Dermis blood vessel endothelial cell (primary cell): ENCODE measurements at regions not wholly inside any gene's neighbourhood (a gene's known extent, or its start where the extent isn't known, plus 50 kb on each side); places are given as distances from the start of the nearest gene placed in this dataset.
"Not testable (repeated sequence)": the region's sequence is repeated elsewhere in the genome, so short reads cannot be mapped to it uniquely, and the experiment has no call there.

Source experiments
- DNase-seq: peaks from one replicate; pipeline ENCODE4 v3.0.0; 2010

GRCh38 chr3:177802151-177802900 lies 605.0 kb upstream of the TBL1XR1 start:
- DNase-seq, result no peak

- DNase-seq, result no peak
These were observed 606.2 kb upstream of the TBL1XR1 start for GRCh38 chr3:177803500-177803899.

GRCh38 chr3:177804032-177804431 lies 606.8 kb upstream of the TBL1XR1 start:
- no peak for DNase-seq

GRCh38 chr3:177804646-177805045 lies 607.4 kb upstream of the TBL1XR1 start:
- DNase-seq, result no peak

GRCh38 chr3:177807150-177807875 lies 610.0 kb upstream of the TBL1XR1 start:
- no peak for DNase-seq

- not testable (repeated sequence) for DNase-seq
These were observed 611.7 kb upstream of the TBL1XR1 start for GRCh38 chr3:177808928-177809478.

GRCh38 chr3:177810162-177810623 lies 612.9 kb upstream of the TBL1XR1 start:
- DNase-seq, result peak; percentile 77

DNA sequence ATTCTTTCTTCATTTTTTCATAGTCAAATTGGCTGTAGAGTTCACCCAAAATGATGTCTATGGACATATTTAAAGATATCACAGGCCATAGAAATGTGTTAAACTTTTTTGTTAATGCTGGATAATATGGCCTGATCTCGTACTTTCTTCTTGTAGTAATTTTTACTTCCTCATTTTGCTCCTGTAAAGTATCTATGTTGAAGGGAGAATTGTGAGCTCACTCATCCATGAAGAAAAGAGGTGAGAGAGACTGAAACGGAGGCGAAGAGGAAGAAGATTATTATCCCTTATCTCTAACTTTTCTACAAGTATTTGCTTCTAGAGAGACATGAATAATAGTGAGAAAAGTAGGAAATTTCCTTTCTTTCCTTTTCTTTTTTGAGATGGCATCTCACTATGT lies 613.8 kb upstream of the TBL1XR1 start:
- DNase-seq, result no peak

DNA sequence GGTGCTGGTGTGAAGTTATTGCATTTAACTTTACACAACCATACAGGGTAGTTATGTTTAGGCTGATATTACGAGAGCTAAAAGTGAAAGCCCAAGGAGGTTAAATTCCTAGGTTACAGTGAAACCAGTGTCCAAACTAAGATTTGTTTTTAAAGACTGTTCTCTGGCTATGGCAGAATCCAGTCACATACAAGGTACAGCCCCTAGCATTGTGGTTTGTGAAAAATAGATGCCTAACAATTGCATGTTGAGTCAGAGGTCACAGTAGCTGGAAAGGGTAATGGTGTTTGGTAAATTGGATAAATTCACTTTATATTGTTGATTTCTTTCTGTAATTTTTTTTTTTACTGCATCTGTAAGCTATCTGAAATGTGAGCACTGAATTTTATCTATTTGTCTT lies 614.6 kb upstream of the TBL1XR1 start:
- DNase-seq, result no peak

GRCh38 chr3:177812492-177812891 lies 615.2 kb upstream of the TBL1XR1 start:
- no peak for DNase-seq

- peak; percentile 94 for DNase-seq
These were observed 616.0 kb upstream of the TBL1XR1 start for GRCh38 chr3:177813322-177813721.

GRCh38 chr3:177816667-177817208 lies 619.5 kb upstream of the TBL1XR1 start:
- DNase-seq, result peak; percentile 91

DNA sequence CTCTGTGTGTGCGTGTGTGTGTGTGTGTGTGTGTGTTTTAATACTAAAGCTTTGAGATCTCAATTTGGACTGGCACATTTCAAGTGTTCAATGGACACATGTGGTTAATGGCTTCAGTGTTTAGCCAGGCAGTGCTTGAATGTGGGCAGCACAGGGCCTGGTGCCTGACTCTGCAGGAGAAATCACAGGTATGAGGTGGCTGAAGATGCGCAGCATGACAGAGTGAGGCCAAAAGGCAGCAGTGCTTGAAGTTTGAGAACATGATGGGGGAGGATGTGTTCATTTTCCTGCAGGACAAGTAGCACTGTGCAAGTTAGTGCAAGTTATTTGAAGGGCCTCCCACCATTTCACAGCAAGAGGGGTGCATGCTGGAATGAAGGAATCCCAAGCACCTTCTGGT lies 620.5 kb upstream of the TBL1XR1 start:
- DNase-seq, result no peak

- peak; percentile 66 for DNase-seq
These were observed 621.5 kb upstream of the TBL1XR1 start for GRCh38 chr3:177818712-177819240.

DNA sequence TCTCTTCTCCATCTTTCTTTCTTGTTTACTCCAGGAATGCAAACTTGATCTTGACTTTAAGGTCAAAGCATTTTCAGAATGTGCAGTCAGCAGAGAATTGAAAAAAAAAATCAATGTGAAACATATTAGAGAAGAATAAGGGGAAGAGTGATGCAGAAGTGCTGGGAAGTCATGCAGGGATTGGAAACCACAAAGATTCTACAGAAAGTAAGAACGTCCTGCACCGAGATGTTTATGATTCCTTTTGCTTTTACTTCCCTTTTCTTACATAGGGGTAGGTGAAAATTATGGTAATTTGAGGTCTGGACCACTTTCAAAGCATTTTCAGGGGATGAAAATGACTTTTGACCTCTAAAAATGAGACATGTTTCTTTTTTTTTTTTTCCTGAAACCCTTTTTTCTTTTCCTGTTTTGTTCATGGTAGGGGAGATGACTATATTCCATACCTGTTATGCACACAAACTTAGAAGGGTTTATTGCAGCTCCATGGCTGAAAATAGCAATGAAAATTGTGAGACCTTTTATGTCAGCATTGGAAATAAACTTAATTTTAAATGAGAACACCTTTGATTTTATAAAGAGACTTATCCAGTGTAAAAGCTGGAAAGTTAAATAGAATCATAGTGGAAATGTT lies 623.5 kb upstream of the TBL1XR1 start:
- DNase-seq, result no peak

DNA sequence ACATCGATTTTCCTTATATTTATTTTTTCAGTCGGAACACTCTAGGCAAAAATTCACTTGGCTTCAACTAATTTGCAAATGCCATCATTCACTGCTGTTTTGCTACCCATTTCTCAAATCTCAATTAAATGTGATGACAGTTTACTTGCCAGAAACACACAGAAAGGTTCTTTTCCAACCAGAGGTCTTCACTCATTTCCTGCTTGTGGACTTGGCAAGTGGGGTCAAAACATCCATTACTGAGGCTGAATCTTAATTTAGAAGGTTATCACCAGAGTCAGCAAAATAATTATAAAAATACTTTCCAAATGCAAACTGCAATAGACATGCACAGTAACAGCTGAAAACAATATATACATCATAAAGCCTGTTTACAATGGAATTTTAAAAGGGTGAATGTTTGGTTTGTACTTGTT lies 625.4 kb upstream of the TBL1XR1 start:
- DNase-seq, result no peak

DNA sequence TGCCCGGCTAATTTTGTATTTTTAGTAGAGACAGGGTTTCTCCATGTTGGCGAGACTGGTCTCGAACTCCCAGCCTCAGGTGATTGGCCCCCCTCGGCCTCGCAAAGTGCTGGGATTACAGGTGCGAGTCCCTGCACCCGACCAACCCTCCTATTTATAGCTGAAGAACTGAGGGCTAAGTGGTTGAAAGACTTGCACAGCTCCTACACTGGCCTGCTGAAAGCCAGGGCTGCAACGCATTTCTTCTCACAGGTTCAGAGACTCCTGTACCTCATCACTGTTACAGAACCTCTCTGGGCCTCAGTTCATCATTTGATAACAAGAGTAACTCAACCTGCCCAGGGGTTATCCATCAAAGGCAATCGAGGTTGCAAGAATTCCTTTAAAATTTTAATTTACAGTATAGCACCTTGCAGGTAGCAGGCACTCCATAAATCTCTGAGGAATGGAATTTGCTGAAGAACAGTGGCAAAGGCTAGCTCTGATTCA lies 626.5 kb upstream of the TBL1XR1 start:
- no peak for DNase-seq

DNA sequence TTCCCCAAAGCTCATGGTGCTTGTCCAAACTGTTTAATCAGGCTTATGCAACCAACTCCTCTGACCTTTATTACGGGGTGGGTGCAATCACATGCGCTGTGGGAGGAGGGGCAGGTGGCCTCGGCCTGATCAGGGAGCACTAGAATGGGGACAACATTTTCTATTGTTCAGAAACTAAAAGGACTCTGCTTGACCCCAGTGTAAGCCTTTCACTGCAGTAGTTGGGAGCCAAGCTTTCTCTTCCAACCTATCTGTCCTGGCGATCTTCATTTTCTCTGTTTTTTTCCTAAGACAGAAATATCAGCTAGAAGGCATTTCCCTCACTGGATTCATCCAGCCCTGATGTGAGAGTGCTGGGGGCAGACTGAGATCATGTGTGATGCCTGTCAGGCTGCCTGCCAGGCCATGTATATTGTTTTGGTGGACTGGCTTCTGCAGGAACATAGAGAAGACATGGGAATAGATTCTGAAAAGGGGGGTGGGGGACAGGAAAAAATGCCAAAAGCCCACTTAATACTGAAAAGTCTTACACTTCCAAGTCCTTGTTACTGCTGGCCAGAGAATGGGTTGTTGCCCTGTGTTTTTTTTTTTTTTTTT lies 627.0 kb upstream of the TBL1XR1 start:
- peak; percentile 77 for DNase-seq

DNA sequence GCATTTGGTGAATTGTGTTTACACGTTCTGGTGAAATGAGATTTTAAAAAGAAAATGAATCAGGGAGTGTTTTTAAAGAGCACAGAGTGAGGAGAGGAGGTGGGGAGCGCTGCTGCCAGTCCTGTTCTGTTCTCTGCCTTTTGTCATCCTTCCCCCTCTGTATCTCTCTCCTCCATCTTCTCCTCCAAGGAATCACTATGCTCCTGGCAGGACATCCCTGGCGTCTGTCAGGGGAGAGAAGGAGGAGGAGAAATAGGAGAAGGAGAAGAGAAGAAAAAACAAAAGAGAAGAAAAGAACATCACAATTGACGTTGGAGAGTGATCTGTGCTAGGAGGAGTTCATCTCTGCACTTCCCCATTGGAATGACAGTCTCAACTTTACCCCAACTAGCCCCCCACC lies 627.6 kb upstream of the TBL1XR1 start:
- DNase-seq, result no peak

- DNase-seq, result no peak
These were observed 629.0 kb upstream of the TBL1XR1 start for GRCh38 chr3:177826253-177826652.

DNA sequence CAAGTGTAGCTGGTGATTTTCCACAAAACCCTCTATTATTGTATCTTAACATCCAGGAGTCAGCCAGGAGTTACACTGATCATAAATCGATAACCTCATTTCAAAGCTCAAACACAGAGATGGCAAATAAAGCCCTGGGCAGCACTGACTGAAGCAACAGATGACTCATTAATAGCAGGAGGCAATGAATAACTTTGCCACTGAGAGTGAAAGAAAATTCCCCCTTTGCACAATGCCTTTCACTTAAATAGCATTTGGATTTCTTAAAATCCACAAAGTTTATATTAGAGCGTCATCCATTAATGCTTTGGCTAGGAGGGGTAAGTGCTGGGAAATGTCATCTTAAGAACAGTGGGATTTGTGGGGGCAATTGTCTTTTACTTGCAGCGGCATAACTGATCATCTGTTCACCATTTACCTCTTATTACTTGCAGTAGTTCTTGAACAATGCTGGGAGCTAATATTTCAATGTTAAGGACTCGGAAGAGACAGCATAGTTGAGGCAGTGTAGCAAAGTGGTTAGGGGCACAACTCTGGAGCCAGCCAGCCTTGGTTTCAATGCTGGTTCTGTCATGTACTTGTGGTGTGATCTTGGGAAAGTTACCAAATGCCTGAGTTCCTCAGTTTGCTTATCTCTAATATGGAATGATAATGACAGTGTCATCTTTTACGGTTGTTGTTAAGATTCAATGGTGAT lies 630.4 kb upstream of the TBL1XR1 start:
- DNase-seq, result peak; percentile 58

DNA sequence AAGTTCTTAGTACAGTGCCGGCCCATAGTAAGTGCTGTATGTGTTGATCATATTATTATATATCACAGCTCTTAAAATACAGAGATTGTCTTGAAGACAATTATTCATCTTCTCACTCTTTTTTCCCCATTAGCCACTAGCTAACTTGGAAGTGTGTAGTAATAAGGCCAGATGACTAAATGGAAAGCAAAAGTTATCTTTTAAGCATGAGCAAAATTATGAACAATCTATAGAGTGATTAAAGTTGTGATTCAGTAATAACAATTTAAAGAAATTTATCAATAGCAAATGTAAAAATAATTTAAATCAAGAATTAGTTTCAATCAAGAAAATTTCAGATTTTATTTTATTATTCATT lies 630.9 kb upstream of the TBL1XR1 start:
- DNase-seq, result no peak
